ENCODE measurements at regions not wholly inside any gene's neighbourhood (a gene's known extent, or its start where the extent isn't known, plus 50 kb on each side); places are given as distances from the start of the nearest gene placed in this dataset.

DNA sequence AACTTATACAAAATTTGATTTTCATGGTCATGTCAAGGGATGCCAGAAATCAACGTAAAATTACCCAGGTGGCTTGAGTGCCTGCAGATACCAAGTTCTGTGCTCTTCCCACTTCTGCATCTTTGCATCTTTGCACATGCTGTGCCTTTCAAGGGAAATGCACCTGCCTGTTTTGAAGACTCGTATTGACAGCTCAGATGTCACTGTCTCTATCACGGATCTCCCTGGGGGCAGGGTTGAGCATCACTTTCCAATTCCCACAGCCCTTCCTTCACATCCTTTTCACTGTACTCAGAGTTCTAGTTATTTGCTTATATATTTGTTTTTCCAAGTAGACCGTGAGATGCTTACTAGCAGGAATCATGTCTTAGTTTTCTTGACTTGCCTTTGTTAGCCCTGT lies 274.2 kb downstream of the CDH26 start:
- no peaks in the 10 kb centered on the region for H3K4me1 ChIP-seq (ENCODE audit: control insufficient read depth, insufficient read depth, low read length)
- no peak for DNase-seq
- H3K27me3 ChIP-seq (ENCODE audit: control insufficient read depth, insufficient read depth): no peaks in the 10 kb centered on the region
- WGBS: 76% methylated on average over 4 of the region's 4 CpGs
- intact Hi-C loops (cut with DNase I): no loop called here
- H3K4me3 ChIP-seq (ENCODE audit: low read length): no peak overlapping the region
- H3K9me3 ChIP-seq (ENCODE audit: control insufficient read depth, low read length): no peaks in the 10 kb centered on the region
- no peak for ATAC-seq
- H3K27ac ChIP-seq (ENCODE audit: low read length): no peak overlapping the region

DNA sequence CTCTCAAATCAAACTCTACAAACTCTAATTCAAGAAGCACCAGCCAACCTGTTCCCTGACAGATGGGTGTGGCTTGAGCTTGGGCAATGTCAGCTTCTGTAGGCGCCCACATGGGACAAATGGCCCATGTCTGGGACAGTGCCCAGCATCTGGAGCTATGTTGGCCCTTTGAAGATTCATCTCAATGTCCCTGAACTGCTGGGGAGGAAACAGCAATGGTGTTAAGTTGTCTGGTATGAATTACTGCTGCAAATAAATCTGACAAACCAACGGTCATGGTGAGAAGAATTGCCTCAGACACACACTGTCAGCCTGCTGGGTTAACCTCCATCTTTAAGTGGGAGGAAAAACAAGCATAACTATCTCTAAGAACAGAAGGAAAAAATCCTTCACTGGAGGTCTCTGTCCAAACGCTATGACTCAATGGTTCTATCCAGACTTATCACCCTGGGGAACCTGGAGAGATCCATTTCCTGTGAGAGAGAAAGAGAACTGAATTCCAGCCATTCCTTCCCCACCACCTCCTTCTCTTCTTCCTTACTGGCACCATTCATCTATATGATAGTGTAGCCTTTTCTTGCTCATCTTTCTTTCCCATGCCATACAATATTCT lies 274.9 kb downstream of the CDH26 start:
- no peak for ATAC-seq
- Histone ChIP-seq H3K27me3 (ENCODE audit: control insufficient read depth, insufficient read depth) (no peaks in the 10 kb centered on the region), H3K27ac (ENCODE audit: low read length) (no peak overlapping the region), H3K4me1 (ENCODE audit: control insufficient read depth, insufficient read depth, low read length) (no peaks in the 10 kb centered on the region), H3K9me3 (ENCODE audit: control insufficient read depth, low read length) (no peaks in the 10 kb centered on the region), H3K4me3 (ENCODE audit: low read length) (no peak overlapping the region)
- no peak for DNase-seq
- WGBS: 48% methylated on average over 3 of the region's 3 CpGs
- intact Hi-C loops (cut with DNase I): no loop called here

DNA sequence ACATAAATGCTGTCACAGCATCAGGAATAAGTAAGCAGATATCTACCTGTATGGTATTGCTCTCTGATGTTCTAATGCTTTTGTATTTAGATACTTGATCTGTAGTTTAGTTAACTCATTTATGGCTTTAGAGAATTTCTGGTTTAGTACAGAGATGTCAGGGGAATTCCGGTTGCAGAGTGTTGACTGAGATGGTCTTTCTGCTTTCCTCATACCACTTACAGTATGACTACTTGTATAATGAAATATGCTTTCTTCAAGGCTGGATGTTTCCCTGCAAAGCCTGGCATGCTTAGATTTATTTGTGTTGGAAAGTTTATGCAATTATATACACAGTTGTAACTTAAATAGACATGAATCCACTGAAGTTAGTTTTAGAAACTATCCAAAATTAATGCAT lies 278.4 kb downstream of the CDH26 start:
- 77% methylated on average over 1 of the region's 1 CpG for WGBS
- no peak overlapping the region for H3K27ac ChIP-seq (ENCODE audit: low read length)
- no peak overlapping the region for H3K4me3 ChIP-seq (ENCODE audit: low read length)
- H3K9me3 ChIP-seq (ENCODE audit: control insufficient read depth, low read length): no peaks in the 10 kb centered on the region
- no peaks in the 10 kb centered on the region for H3K27me3 ChIP-seq (ENCODE audit: control insufficient read depth, insufficient read depth)
- DNase-seq (no peak), ATAC-seq (no peak)
- H3K4me1 ChIP-seq (ENCODE audit: control insufficient read depth, insufficient read depth, low read length): no peaks in the 10 kb centered on the region
- intact Hi-C loops (cut with DNase I): no loop called here

DNA sequence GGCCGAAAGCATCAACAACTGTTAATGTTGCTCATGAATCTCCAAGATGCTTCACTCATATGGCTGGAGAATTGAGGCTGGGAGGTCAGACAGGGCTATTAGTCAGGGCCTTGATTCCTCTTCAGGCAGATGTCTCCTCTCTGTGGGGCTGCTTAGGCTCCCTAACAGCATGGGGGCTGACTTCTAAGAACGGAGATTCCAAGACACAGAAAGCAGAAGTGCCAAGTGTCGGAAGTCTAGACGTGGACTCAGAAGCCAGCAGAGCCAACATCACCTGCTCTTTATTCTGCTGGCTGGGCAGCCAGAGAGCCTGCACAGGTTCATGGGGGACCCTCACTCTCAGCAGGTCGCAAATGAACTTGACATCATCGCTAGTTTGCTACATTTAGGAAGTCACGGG lies 279.8 kb downstream of the CDH26 start:
- H3K9me3 ChIP-seq (ENCODE audit: control insufficient read depth, low read length): no peaks in the 10 kb centered on the region
- ATAC-seq (no peak), DNase-seq (no peak)
- no peak overlapping the region for H3K4me3 ChIP-seq (ENCODE audit: low read length)
- intact Hi-C loops (cut with DNase I): no loop called here
- WGBS: 73% methylated on average over 7 of the region's 7 CpGs
- H3K27ac ChIP-seq (ENCODE audit: low read length): no peak overlapping the region
- H3K27me3 ChIP-seq (ENCODE audit: control insufficient read depth, insufficient read depth): peaks cover 1% of the 10 kb centered on the region
- H3K4me1 ChIP-seq (ENCODE audit: control insufficient read depth, insufficient read depth, low read length): no peaks in the 10 kb centered on the region

- Histone ChIP-seq H3K4me1 (ENCODE audit: control insufficient read depth, insufficient read depth, low read length) (no peaks in the 10 kb centered on the region), H3K27ac (ENCODE audit: low read length) (no peak overlapping the region), H3K4me3 (ENCODE audit: low read length) (no peak overlapping the region), H3K27me3 (ENCODE audit: control insufficient read depth, insufficient read depth) (peaks cover 2% of the 10 kb centered on the region), H3K9me3 (ENCODE audit: control insufficient read depth, low read length) (no peaks in the 10 kb centered on the region)
- DNase-seq (no peak), ATAC-seq (no peak)
- intact Hi-C loops (cut with DNase I): no loop called here
- WGBS: 67% methylated on average over 11 of the region's 11 CpGs
These were observed 280.9 kb downstream of the CDH26 start for GRCh38 chr20:60238992-60239660.

GRCh38 chr20:60239956-60240355 lies 281.7 kb downstream of the CDH26 start:
- 60% methylated on average over 12 of the region's 12 CpGs for WGBS
- no peak overlapping the region for H3K27ac ChIP-seq (ENCODE audit: low read length)
- peaks cover 2% of the 10 kb centered on the region for H3K27me3 ChIP-seq (ENCODE audit: control insufficient read depth, insufficient read depth)
- intact Hi-C loops (cut with DNase I): no loop called here
- ATAC-seq (no peak), DNase-seq (no peak)
- H3K4me1 ChIP-seq (ENCODE audit: control insufficient read depth, insufficient read depth, low read length): no peaks in the 10 kb centered on the region
- H3K9me3 ChIP-seq (ENCODE audit: control insufficient read depth, low read length): no peaks in the 10 kb centered on the region
- H3K4me3 ChIP-seq (ENCODE audit: low read length): no peak overlapping the region

- ATAC-seq (no peak), DNase-seq (no peak)
- no peaks in the 10 kb centered on the region for H3K4me1 ChIP-seq (ENCODE audit: control insufficient read depth, insufficient read depth, low read length)
- intact Hi-C loops (cut with DNase I): no loop called here
- H3K27ac ChIP-seq (ENCODE audit: low read length): no peak overlapping the region
- WGBS: 78% methylated on average over 7 of the region's 7 CpGs
- no peaks in the 10 kb centered on the region for H3K9me3 ChIP-seq (ENCODE audit: control insufficient read depth, low read length)
- peaks cover 2% of the 10 kb centered on the region for H3K27me3 ChIP-seq (ENCODE audit: control insufficient read depth, insufficient read depth)
- H3K4me3 ChIP-seq (ENCODE audit: low read length): no peak overlapping the region
These were observed 282.2 kb downstream of the CDH26 start for GRCh38 chr20:60240415-60240814.

DNA sequence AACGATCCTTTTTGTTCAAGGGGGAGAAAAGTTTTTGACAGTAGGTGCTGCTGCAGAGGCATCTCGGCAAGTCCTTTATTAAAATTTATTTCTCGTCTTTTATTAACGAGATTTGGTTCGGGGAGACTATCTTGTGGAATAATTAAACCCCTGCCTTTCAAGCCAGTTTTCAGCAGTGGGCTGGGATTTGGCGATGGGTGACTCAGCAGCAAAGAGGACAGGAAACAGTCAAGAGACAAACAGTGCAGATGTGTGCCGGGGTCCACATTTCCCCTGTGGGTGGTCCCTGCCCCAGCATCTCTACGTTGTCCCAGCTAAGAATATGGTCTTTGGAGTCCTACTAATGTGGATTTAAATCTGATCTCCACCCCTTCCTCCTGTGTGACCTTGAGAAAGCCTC lies 282.8 kb downstream of the CDH26 start:
- 68% methylated on average over 8 of the region's 8 CpGs for WGBS
- ATAC-seq (no peak), DNase-seq (no peak)
- H3K4me1 ChIP-seq (ENCODE audit: control insufficient read depth, insufficient read depth, low read length): no peaks in the 10 kb centered on the region
- intact Hi-C loops (cut with DNase I): no loop called here
- peaks cover 2% of the 10 kb centered on the region for H3K27me3 ChIP-seq (ENCODE audit: control insufficient read depth, insufficient read depth)
- no peak overlapping the region for H3K27ac ChIP-seq (ENCODE audit: low read length)
- no peak overlapping the region for H3K4me3 ChIP-seq (ENCODE audit: low read length)
- no peaks in the 10 kb centered on the region for H3K9me3 ChIP-seq (ENCODE audit: control insufficient read depth, low read length)

GRCh38 chr20:60242836-60243505 lies 284.7 kb downstream of the CDH26 start:
- no peaks in the 10 kb centered on the region for H3K4me1 ChIP-seq (ENCODE audit: control insufficient read depth, insufficient read depth, low read length)
- H3K27ac ChIP-seq (ENCODE audit: low read length): no peak overlapping the region
- no peaks in the 10 kb centered on the region for H3K9me3 ChIP-seq (ENCODE audit: control insufficient read depth, low read length)
- peaks cover 2% of the 10 kb centered on the region for H3K27me3 ChIP-seq (ENCODE audit: control insufficient read depth, insufficient read depth)
- no peak for DNase-seq
- WGBS: 84% methylated on average over 4 of the region's 4 CpGs
- no peak overlapping the region for H3K4me3 ChIP-seq (ENCODE audit: low read length)
- intact Hi-C loops (cut with DNase I): no loop called here
- ATAC-seq: no peak

- no peak overlapping the region for H3K27ac ChIP-seq (ENCODE audit: low read length)
- intact Hi-C loops (cut with DNase I): no loop called here
- H3K4me3 ChIP-seq (ENCODE audit: low read length): no peak overlapping the region
- H3K4me1 ChIP-seq (ENCODE audit: control insufficient read depth, insufficient read depth, low read length): no peaks in the 10 kb centered on the region
- H3K9me3 ChIP-seq (ENCODE audit: control insufficient read depth, low read length): no peaks in the 10 kb centered on the region
- WGBS: 74% methylated on average over 10 of the region's 10 CpGs
- no peak for DNase-seq
- peaks cover 2% of the 10 kb centered on the region for H3K27me3 ChIP-seq (ENCODE audit: control insufficient read depth, insufficient read depth)
- no peak for ATAC-seq
These were observed 286.3 kb downstream of the CDH26 start for GRCh38 chr20:60244373-60245146.

GRCh38 chr20:60246751-60247150 lies 288.5 kb downstream of the CDH26 start:
- H3K4me3 ChIP-seq (ENCODE audit: low read length): no peak overlapping the region
- H3K27me3 ChIP-seq (ENCODE audit: control insufficient read depth, insufficient read depth): peaks cover 2% of the 10 kb centered on the region
- ATAC-seq: no peak
- WGBS: 83% methylated on average over 5 of the region's 5 CpGs
- H3K9me3 ChIP-seq (ENCODE audit: control insufficient read depth, low read length): no peaks in the 10 kb centered on the region
- H3K4me1 ChIP-seq (ENCODE audit: control insufficient read depth, insufficient read depth, low read length): no peaks in the 10 kb centered on the region
- no peak overlapping the region for H3K27ac ChIP-seq (ENCODE audit: low read length)
- DNase-seq: no peak
- intact Hi-C loops (cut with DNase I): no loop called here

Measured in right cardiac atrium (tissue), 5 donors.